ENCODE measurements at regions not wholly inside any gene's neighbourhood (a gene's known extent, or its start where the extent isn't known, plus 50 kb on each side); places are given as distances from the start of the nearest gene placed in this dataset.
"Not testable (repeated sequence)": the region's sequence is repeated elsewhere in the genome, so short reads cannot be mapped to it uniquely, and the experiment has no call there.

GRCh38 chr3:153639631-153640030 lies 477.6 kb downstream of the RAP2B start:
- no peak for TF ChIP-seq CTCF (IDR thresholded peaks at IDR 0.05)
- 38 to 54% methylated on average over 1 of the region's 1 CpG for WGBS, 2 donors
- Histone ChIP-seq H3K4me3 (no peak overlapping the region), H3K27ac (no peak overlapping the region), H3K27me3 (no peaks in the 10 kb centered on the region), H3K4me1 (no peaks in the 10 kb centered on the region), H3K9me3 (peaks cover 0 to 7% (median 0%) of the 10 kb centered on the region in 11 donors), H3K36me3 (no peaks in the 10 kb centered on the region)
- DNase-seq = no peak
- ATAC-seq = no peak
- intact Hi-C loops (cut with DNase I) = no loop called here

- Histone ChIP-seq H3K4me3 (no peak overlapping the region), H3K36me3 (no peaks in the 10 kb centered on the region), H3K9me3 (peaks cover 0 to 15% (median 0%) of the 10 kb centered on the region in 11 donors), H3K27ac (no peak overlapping the region), H3K4me1 (no peaks in the 10 kb centered on the region), H3K27me3 (no peaks in the 10 kb centered on the region)
- intact Hi-C loops (cut with DNase I) = no loop called here
- ATAC-seq = no peak
- DNase-seq = no peak
- TF ChIP-seq CTCF (IDR thresholded peaks at IDR 0.05) = no peak
- 93% methylated on average over 8 of the region's 8 CpGs for WGBS, 2 donors
These were observed 479.0 kb downstream of the RAP2B start for GRCh38 chr3:153640689-153641665.

GRCh38 chr3:153642576-153642975 lies 478.6 kb upstream of the ARHGEF26 start:
- intact Hi-C loops (cut with DNase I); H3K4me3 ChIP-seq; DNase-seq; H3K4me1 ChIP-seq; H3K27me3 ChIP-seq; H3K36me3 ChIP-seq; ATAC-seq; H3K27ac ChIP-seq: not testable (repeated sequence)
- H3K9me3 ChIP-seq = peaks cover 0 to 15% (median 0%) of the 10 kb centered on the region in 11 donors

GRCh38 chr3:153643471-153643870 lies 477.7 kb upstream of the ARHGEF26 start:
- H3K4me3 ChIP-seq; DNase-seq; intact Hi-C loops (cut with DNase I); H3K36me3 ChIP-seq; H3K27me3 ChIP-seq; H3K4me1 ChIP-seq; H3K27ac ChIP-seq; ATAC-seq: not testable (repeated sequence)
- peaks cover 0 to 15% (median 0%) of the 10 kb centered on the region in 11 donors for H3K9me3 ChIP-seq
- WGBS, 2 donors = 72 to 94% methylated on average over 2 of the region's 2 CpGs

- Histone ChIP-seq H3K27ac (no peak overlapping the region), H3K4me3 (no peak overlapping the region), H3K9me3 (peaks cover 0 to 14% (median 0%) of the 10 kb centered on the region in 11 donors), H3K36me3 (no peaks in the 10 kb centered on the region), H3K4me1 (no peaks in the 10 kb centered on the region), H3K27me3 (no peaks in the 10 kb centered on the region)
- 60 to 77% methylated on average over 2 of the region's 2 CpGs for WGBS, 2 donors
- intact Hi-C loops (cut with DNase I) = no loop called here
- DNase-seq (no peak), ATAC-seq (no peak)
- TF ChIP-seq CTCF (IDR thresholded peaks at IDR 0.05) = no peak
These were observed 471.8 kb upstream of the ARHGEF26 start for GRCh38 chr3:153649286-153649839.
